DMS79 treated with DMSO at 0.1 percent for 48 hours (cell line): ENCODE measurements at regions not wholly inside any gene's neighbourhood (a gene's known extent, or its start where the extent isn't known, plus 50 kb on each side); places are given as distances from the start of the nearest gene placed in this dataset.

Experiments used
- DNase-seq: peaks from one replicate; lab custom pipeline; 2025; lab: John Stamatoyannopoulos, UW

GRCh38 chr12:107553211-107553765 lies 132.3 kb upstream of the PWP1 start:
- no peak for DNase-seq

GRCh38 chr12:107554941-107555340 lies 130.7 kb upstream of the PWP1 start:
- DNase-seq, result peak; percentile 18

GRCh38 chr12:107557026-107557425 lies 128.6 kb upstream of the PWP1 start:
- no peak for DNase-seq

GRCh38 chr12:107557589-107558100 lies 128.0 kb upstream of the PWP1 start:
- DNase-seq, result no peak

- DNase-seq, result peak; percentile 82
These were observed 127.3 kb upstream of the PWP1 start for GRCh38 chr12:107558141-107558815.

- no peak for DNase-seq
These were observed 126.7 kb upstream of the PWP1 start for GRCh38 chr12:107558816-107559382.

GRCh38 chr12:107560165-107560898 lies 125.3 kb upstream of the PWP1 start:
- DNase-seq, result no peak

- DNase-seq, result no peak
These were observed 124.7 kb upstream of the PWP1 start for GRCh38 chr12:107560899-107561285.

GRCh38 chr12:107564946-107565345 lies 120.7 kb upstream of the PWP1 start:
- DNase-seq, result peak; percentile 38

GRCh38 chr12:107565551-107565950 lies 120.0 kb upstream of the PWP1 start:
- no peak for DNase-seq

GRCh38 chr12:107567876-107568619 lies 117.6 kb upstream of the PWP1 start:
- no peak for DNase-seq

- no peak for DNase-seq
These were observed 116.9 kb upstream of the PWP1 start for GRCh38 chr12:107568718-107569117.

- DNase-seq, result no peak
These were observed 114.9 kb upstream of the PWP1 start for GRCh38 chr12:107570721-107571120.

- no peak for DNase-seq
These were observed 114.1 kb upstream of the PWP1 start for GRCh38 chr12:107571492-107571891.

GRCh38 chr12:107574691-107575090 lies 110.9 kb upstream of the PWP1 start:
- DNase-seq, result no peak

GRCh38 chr12:107580750-107581618 lies 104.6 kb upstream of the PWP1 start:
- DNase-seq, result no peak

GRCh38 chr12:107581619-107582015 lies 104.0 kb upstream of the PWP1 start:
- DNase-seq, result no peak

GRCh38 chr12:107583551-107583950 lies 102.0 kb upstream of the PWP1 start:
- DNase-seq, result no peak

GRCh38 chr12:107584563-107584962 lies 101.0 kb upstream of the PWP1 start:
- no peak for DNase-seq

- no peak for DNase-seq
These were observed 99.2 kb upstream of the PWP1 start for GRCh38 chr12:107586256-107586970.
